DMS53 (cell line): ENCODE measurements at regions not wholly inside any gene's neighbourhood (a gene's known extent, or its start where the extent isn't known, plus 50 kb on each side); places are given as distances from the start of the nearest gene placed in this dataset.

Experiments used
- DNase-seq: peaks from one replicate; lab custom pipeline; 2025; lab: John Stamatoyannopoulos, UW

- DNase-seq, result no peak
These were observed 51.3 kb downstream of the TET3 start for GRCh38 chr2:74036010-74036409.

- DNase-seq, result peak; percentile 18
These were observed 51.9 kb downstream of the TET3 start for GRCh38 chr2:74036450-74037195.

GRCh38 chr2:74037379-74037860 is 52.7 kb downstream of the TET3 start:
- no peak for DNase-seq

DNA sequence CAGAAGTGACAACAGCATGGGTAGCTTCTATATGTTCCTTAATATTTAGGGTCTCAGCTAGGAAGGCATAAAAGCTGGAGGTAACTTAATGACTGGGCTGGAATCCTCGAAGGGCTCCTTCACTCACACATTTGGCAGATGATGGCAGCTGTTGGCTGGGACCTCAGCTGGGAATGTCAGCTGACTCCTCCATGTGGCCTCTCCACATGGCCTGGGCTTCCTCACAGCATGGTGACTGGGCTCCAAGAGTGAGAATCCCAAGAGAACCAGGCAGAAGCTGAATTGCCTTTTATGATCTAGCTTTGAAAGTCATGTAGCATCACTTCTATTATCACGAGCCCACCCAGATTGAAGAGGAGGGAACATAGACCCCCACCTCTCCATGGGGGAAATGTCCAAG is 54.9 kb downstream of the TET3 start:
- DNase-seq, result no peak

DNA sequence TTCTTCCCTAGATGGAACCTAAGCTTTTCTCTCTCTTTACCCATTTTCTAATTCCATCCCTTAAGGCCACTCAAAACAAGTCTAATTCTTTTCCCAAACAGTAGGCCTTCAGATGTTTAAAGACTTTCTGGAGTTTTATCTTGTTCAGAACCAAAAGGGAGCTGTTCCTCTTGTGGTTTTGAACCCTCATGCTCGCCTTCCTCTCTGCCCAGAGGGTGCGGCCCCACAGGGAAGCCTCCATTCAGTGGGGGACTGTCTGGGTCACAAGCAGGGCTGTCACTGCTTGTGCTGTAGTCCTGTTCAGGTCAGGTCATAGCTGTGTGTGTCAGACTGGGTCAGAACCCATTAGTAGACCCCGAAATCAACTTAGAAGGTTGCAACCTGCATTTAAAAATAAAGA is 56.5 kb downstream of the TET3 start:
- no peak for DNase-seq

DNA sequence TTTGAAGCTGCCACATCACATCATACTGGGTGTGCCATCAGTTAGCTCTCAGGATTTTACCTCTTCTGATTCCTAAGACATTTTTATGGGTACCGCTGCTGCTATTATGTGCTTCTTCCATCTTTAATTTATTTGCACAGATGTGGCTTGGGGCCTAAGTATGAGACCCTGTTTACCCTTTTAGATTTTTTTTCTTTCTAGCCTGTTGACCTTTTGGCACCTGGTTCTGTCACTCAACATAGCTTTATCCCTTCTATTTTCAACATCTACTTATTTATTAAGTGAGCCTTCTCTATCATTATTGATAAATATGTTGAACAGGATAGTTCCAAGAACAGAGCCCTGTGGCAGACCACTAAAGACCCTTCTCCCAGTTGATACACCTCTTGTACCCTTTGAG is 57.0 kb downstream of the TET3 start:
- no peak for DNase-seq

DNA sequence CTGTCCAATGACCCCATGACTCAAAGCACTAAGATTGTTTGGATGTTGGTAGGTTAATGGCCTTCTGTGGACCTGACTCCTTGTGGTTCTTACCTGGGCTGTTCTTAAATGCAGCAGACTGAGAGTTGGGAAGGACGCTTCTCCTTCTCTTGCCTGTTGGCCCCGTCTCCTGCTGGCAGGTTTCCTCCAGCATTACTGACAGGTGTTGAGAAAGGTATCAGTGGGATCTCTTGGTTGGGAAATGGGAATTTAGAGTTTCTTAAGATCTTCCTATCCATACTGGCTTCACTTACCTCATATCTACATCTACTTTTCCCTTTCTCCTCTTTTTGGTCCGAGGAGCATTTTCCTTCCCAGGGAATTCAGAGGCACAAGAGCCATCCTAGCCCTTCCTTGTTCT is 57.9 kb downstream of the TET3 start:
- DNase-seq, result no peak

DNA sequence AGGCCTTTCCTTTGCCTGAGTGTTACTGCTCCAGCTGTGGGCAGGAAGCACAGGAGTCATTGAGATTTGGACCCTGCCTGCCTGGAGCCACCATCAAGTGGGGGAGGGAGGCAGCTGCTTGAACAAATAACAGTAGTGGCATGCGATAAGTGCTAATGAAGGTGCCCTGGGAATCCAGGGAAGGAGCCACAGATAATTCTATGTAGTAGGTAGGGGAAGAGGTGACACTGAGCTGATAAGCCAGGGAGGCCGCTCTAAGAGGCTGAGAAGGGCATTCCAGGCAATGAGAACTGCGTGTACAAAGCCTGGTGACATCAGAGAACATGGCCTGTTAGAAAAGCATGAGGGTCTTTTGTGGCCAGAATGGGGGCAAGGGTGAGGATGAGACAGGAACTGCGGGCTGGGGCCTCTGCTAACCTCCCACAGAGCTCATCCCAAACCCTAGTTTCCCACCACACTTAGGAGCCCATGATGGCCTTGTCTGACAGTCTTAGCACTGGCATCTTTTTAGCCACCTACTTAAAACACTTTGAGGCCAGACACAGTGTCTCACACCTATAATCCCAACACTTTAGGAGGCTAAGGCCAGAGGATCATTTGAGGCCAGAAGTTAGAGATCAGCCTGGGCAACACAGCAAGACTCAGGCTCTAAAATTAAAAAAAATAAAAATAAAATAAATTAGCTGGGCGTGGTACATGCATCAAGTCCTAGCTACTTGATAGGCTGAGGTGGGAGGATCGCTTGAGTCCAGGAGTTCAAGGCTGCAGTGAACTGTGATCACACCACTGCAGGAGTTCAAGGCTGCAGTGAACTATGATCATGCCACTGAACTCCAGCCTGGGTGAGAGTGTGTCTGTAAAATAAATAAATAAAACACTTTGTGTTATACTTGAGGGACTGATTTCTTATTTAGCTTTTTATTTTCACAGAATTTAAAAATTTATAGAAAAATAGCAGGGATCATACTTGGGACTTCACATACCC is 58.9 kb downstream of the TET3 start:
- DNase-seq, result no peak

GRCh38 chr2:74044999-74045398 is 60.3 kb downstream of the TET3 start:
- DNase-seq, result no peak

DNA sequence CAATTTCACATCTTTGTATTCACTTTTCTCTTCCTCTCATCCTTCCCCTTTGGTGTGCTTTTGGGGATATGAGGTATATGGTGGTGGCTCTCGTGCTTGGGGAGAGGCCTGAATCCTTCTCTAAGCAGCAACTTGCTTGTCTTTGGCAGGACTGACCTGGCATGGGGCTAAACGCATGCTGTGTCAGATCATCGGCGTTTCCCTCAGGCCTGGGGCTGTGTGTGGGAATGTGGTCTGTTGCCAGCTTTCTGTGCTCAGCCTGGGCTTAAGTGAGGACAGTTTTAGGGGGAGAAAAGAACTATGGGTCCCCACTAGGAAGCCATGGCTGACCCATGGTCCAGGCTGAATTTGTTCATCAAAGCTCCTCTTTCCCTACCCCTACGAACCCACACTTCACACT is 60.7 kb downstream of the TET3 start:
- DNase-seq, result no peak

- DNase-seq, result no peak
These were observed 61.7 kb downstream of the TET3 start for GRCh38 chr2:74046441-74046840.

- no peak for DNase-seq
These were observed 62.4 kb downstream of the TET3 start for GRCh38 chr2:74047152-74047551.

DNA sequence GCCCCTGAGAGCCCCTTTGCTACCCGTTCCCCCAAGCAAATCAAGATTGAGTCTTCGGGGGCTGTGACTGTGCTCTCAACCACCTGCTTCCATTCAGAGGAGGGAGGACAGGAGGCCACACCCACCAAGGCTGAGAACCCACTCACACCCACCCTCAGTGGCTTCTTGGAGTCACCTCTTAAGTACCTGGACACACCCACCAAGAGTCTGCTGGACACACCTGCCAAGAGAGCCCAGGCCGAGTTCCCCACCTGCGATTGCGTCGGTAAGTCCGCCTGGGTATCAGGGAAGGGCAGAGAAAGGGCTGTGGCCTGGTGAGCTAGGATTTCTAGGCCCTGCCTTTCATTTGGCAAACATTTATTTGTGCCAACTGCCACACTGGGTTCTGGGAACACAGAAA is 63.4 kb downstream of the TET3 start:
- DNase-seq, result no peak

GRCh38 chr2:74048843-74049519 is 64.3 kb downstream of the TET3 start:
- no peak for DNase-seq

- peak; percentile 7 for DNase-seq
These were observed 65.4 kb downstream of the TET3 start for GRCh38 chr2:74050151-74050550.

DNA sequence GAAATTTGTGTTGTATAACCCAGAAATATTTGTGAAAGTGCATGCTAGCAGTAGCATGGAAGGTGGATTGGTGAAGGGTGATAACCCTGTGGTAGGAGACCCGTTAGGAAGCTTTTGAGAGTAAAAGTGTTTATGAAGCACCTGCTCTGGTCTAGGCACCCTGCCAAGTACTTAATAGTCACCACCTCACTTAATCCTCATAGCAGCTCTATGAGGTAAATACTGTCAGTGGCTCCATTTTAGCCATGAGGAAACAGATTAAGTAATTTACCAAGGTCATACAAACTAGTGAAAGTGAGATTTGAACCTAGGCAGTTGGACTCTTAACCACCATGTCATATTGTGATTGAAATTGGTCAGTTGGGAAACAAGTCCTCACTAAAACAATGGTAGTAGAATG is 66.8 kb downstream of the TET3 start:
- peak; percentile 52 for DNase-seq

- no peak for DNase-seq
These were observed 68.3 kb downstream of the TET3 start for GRCh38 chr2:74052732-74053710.

- no peak for DNase-seq
These were observed 69.4 kb downstream of the TET3 start for GRCh38 chr2:74053959-74054715.

DNA sequence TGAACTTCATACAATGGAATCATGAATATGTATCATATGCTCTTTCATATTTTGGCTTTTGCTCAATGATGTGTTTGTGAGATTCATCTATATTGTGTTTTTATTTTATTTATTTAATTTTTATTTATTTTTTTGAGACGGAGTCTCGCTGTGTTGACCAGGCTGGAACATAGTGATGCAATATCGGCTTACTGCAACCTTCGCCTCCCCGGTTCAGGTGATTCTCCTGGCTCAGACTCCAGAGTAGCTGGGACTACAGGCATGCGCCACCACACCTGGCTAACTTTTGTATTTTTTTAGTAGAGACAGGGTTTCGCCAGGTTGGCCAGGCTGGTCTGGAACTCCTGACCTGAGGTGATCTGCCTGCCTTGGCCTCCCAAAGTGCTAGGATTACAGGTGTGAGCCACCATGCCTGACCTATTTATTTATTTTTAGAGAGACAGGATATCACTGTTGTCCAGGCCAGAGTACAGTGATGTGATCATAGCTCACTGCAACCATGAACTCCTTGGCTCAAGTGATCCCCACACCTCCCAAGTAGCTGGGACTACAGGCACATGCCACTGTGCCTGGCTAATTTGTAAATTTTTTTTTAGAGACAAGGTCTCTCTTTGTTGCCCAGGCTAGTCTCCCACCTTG is 74.5 kb downstream of the TET3 start:
- no peak for DNase-seq

- DNase-seq, result no peak
These were observed 78.8 kb downstream of the TET3 start for GRCh38 chr2:74063486-74063885.
